ENCODE measurements at regions not wholly inside any gene's neighbourhood (a gene's known extent, or its start where the extent isn't known, plus 50 kb on each side); places are given as distances from the start of the nearest gene placed in this dataset.
A peak's percentile ranks its signal among the peaks of the same experiment; 100 is the strongest.

DNA sequence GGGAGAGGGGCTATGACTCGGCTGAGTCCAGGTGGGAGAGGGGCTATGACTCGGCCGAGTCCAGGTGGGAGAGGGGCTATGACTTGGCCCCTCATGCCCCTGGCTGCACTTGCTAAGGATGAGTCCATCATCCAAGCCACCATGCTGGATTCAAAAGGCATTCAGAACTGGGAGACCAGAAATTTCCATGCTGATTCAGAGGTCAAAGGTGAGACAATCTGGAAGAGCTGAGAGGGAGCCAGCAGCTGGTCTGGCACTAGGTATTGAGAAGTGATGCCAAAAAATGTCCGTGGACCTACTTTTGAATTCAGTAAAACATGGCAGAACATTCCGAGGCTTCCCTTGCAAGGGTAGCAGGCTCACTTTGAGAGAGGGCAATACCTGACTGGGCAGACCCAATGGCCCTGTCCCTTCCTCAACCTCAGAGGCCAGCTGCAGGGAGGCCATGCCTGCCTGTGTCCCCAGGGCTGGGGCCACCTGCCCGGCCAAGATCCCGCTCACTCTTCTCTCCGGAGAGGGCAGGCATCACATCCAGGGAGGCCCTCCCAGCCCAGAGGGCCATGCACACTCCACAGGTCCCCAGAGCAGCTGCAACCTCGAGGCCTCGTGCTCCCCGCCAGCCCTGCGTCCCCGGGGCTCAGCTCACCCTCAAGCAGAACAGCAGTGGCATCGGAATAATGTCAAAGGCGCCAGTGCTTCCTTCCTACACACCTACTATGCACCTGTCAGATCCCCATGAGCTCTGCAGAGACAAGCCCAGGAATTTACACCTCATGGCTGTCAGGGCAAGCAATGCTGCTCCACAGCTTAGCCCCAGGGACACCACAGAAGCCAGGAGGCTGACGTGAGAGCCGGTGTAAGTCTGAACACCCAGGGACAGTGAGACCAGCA, 80.2 kb upstream of the GPC1 start:
- peak; percentile 54 for DNase-seq (ENCODE audit: low read depth)

GRCh38 chr2:240355962-240356361, 79.5 kb upstream of the GPC1 start:
- no peak for DNase-seq (ENCODE audit: low read depth)

DNA sequence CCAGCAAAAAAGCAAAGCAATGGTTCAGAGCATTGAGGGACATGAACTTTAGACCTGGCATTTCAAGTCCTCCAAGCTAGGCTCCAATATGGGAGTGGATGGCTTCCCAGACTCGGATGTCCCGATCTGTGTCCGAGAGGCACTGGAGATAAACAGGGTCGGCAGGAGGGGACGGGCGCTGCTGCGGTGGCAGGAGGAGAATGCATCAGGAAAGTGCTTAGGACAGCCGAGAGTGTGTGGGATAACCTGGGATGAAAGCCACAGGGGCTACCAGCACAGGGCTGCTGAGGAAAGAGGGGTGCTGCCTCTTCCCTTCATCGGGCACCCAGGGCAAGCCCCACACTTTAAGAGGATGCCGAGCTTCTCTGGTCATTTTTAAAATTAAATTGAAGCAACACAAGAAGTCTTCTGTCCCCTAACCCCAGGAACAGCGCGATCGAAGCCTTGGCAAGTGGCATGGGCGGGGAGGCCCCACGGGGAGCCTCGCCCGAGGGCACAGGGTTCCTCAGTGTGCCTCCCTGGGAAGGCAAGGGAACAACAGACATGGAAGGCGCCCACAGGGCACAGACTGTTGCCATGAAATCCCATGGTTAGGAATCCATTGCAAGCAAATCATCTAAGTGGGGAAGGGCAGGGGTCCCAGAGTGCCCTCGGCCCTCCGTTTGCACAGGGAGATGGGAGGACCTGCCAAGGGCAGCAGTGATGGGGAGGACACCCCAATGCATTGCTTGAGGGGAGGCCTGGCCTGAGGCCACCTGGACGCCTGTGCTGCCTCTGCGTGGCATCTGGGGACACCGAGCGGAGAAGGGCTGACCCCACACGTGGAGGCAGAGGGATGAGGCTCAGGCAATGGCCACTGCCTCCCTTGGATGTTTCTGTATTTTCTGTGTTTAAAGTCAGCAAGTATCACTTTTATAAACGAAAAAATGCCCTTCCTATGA, 78.5 kb upstream of the GPC1 start:
- DNase-seq (ENCODE audit: low read depth), result no peak

GRCh38 chr2:240357641-240358012, 77.8 kb upstream of the GPC1 start:
- no peak for DNase-seq (ENCODE audit: low read depth)

GRCh38 chr2:240358080-240358479, 77.4 kb upstream of the GPC1 start:
- no peak for DNase-seq (ENCODE audit: low read depth)

- no peak for DNase-seq (ENCODE audit: low read depth)
These were observed 76.6 kb upstream of the GPC1 start for GRCh38 chr2:240358821-240359397.

DNA sequence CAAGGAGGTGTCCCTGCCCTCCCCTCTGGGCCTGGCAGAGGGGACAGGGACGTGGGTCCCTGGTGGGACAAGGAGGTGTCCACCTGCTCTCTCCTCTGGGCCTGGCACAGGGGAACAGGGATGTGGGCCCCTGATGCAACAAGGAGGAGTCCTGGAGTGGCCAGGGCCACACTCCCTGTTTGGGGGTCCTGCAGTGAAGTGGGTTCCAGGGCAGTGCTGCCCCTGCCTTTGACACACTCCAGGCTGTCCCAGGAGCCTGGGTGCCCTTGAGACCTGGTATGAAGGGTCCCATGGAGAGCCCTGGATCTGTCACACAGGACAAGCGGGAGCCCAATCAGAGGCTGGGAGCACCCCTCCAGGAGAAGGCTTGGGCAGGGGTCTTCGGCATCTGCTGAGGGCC, 75.8 kb upstream of the GPC1 start:
- no peak for DNase-seq (ENCODE audit: low read depth)

- DNase-seq (ENCODE audit: low read depth), result no peak
These were observed 74.6 kb upstream of the GPC1 start for GRCh38 chr2:240360645-240361475.

DNA sequence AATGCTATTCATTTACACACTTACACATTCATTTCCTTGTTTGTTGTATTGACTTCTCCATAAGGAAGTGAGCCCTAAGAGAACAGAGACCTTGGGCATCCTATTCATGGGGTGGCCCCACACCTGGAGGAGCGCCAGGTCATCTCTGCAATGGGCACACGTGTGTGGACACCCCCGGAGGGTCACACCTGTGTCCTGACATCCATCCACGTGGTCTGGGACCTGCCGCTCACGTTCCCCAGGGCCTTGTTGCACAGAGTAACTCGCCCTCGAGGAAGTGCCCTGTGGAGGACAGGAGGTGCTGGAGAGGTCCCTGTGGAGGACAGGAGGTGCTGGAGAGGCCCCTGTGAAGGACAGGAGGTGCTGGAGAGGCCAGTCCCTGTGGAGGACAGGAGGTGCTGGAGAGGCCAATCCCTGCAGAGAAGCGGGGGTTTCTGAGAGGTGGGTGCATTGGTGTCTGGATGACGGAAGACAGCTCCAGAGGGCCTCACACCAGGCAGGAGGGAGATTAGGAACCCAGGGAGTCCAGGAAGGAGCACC, 73.2 kb upstream of the GPC1 start:
- no peak for DNase-seq (ENCODE audit: low read depth)

- DNase-seq (ENCODE audit: low read depth), result no peak
These were observed 72.4 kb upstream of the GPC1 start for GRCh38 chr2:240362826-240363745.

DNA sequence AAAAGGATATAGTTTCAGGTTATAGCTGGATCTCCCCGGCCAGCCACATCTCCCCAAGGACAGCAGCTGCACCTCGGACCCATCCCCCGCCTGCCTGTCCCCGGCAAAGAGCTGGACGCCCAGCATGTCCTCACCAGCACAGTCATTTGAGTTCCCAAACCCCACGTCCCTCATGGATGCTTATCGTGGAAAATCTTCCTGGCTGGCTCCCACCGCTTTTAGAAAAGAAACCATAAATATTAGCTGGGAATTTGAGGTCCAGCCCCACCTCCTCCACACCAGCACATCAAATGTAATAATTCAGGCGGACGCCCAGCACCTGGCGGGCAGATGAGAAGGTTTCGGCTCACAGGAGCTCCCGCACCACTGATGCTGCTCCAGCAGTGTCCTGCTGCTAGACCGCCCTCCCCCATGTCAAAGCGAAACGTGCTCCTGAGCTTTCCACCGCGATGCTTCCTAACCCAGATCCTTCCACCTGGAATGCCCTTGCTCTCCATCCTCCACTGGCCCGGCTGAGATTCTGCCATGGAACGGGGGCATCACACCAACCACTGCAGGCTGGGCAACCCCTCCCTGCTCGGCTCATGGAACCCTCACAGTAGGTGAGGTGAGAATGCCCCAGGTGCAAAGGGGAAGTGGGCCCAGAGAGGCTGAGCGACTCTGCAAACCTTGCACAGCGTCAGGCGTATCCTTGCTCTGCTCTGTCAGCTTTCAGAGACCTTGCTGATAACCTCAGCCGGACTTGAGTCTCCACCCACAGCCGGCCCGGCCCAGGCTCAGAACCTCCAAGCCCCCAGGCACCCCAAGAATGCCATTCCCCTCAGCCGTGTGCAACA, 71.5 kb upstream of the GPC1 start:
- peak; percentile 48 for DNase-seq (ENCODE audit: low read depth)

GRCh38 chr2:240364582-240364960, 70.9 kb upstream of the GPC1 start:
- DNase-seq (ENCODE audit: low read depth), result no peak

DNA sequence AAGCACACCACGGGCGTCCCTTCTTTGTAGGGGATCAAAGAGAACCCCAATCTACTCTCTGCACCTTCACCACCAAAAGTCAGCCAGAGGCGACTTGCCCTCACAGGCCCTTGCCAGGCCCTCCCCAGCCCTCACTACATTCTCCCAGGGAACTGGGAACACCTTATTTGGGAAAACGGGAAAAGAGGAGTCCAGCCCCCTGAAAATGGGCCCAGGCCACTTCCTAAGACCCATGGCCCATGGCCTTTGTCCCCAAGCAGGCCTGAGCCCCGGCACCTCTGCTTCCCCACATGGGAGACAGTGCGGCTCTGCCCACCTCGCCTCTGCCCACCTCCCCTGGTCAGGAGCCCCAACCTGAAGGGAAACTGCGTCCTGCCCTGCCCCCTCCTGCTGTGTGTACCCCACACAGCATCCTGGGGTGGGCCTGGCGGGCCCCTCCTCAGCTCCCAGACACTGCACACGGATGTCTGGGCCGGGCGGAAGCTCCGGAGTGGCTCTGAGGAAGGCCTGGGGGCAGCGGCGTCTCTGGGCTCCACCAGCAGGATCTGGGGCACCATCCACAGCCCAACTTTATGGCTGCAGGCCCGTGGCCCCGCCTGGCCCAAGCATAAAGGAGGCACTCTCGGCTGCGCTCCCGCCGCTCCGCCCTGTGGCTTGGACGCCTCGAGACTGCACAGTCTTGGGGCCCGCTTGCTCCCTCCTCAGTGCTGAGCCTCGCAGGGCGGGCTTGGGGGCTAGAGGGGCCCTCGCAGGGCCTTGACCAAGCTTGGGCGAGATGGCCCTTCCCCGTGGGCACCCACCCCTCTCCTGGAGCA, 70.3 kb upstream of the GPC1 start:
- no peak for DNase-seq (ENCODE audit: low read depth)

GRCh38 chr2:240365971-240366471, 69.4 kb upstream of the GPC1 start:
- no peak for DNase-seq (ENCODE audit: low read depth)

DNA sequence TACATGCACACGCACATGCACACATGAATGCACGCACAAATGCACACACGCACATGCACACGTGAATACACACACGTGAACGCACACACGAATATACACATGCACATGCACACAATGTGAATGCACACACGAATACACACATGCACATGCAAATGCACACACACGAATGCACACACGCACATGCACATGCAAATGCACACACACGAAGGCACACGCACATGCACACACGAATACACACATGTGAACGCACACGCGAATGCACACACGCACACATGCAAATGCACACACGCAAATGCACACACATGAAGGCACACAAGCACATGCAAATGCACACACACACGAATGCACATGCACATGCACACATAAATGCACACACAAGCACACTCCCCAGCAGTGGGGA, 68.6 kb upstream of the GPC1 start:
- no peak for DNase-seq (ENCODE audit: low read depth)

- DNase-seq (ENCODE audit: low read depth), result no peak
These were observed 67.7 kb upstream of the GPC1 start for GRCh38 chr2:240367721-240368120.

- no peak for DNase-seq (ENCODE audit: low read depth)
These were observed 66.6 kb upstream of the GPC1 start for GRCh38 chr2:240368781-240369331.

All from myocyte (in vitro differentiated cells).